ENCODE measurements at regions not wholly inside any gene's neighbourhood (a gene's known extent, or its start where the extent isn't known, plus 50 kb on each side); places are given as distances from the start of the nearest gene placed in this dataset.

DNA sequence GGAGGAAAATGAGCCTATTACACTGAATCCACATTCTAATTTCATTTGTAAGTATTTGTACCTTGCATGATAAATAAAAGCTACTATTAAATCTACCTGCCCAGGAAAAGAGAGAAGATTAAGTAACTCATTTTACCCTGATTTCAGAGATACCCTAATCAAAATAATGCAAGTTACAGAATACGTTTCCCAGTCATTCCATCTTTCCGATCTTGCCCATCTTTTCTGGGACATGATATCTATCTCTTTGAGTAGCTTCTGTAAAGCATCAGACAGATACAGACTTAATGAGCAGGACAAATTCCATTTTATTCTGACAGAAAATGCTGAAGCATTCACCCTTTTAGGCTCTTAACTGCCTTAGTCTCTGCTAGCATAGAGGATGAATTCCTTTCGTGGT lies 56.6 kb downstream of the SPRY2 start:
- Histone ChIP-seq H3K27ac (ENCODE audit: low read length) (no peak overlapping the region), H3K4me3 (ENCODE audit: low read depth in 1 of 2, low read length in 2 of 2) (no peak overlapping the region), H3K36me3 (ENCODE audit: control insufficient read depth in 1 of 2, insufficient read depth in 2 of 2, low read length in 2 of 2) (no peaks in the 10 kb centered on the region), H3K4me1 (ENCODE audit: control insufficient read depth in 1 of 2, insufficient read depth in 2 of 2, low read length in 2 of 2) (no peaks in the 10 kb centered on the region), H3K27me3 (ENCODE audit: low read depth, low read length) (no peaks in the 10 kb centered on the region), H3K9me3 (ENCODE audit: control insufficient read depth in 1 of 2, low read length in 2 of 2) (no peaks in the 10 kb centered on the region)

GRCh38 chr13:80278706-80279105 lies 62.2 kb downstream of the SPRY2 start:
- no peak overlapping the region for H3K4me3 ChIP-seq (ENCODE audit: low read depth in 1 of 2, low read length in 2 of 2)
- H3K27me3 ChIP-seq (ENCODE audit: low read depth, low read length), result no peaks in the 10 kb centered on the region
- no peak overlapping the region for H3K27ac ChIP-seq (ENCODE audit: low read length)
- H3K9me3 ChIP-seq (ENCODE audit: control insufficient read depth in 1 of 2, low read length in 2 of 2), result no peaks in the 10 kb centered on the region
- no peaks in the 10 kb centered on the region for H3K4me1 ChIP-seq (ENCODE audit: control insufficient read depth in 1 of 2, insufficient read depth in 2 of 2, low read length in 2 of 2)
- no peaks in the 10 kb centered on the region for H3K36me3 ChIP-seq (ENCODE audit: control insufficient read depth in 1 of 2, insufficient read depth in 2 of 2, low read length in 2 of 2)

DNA sequence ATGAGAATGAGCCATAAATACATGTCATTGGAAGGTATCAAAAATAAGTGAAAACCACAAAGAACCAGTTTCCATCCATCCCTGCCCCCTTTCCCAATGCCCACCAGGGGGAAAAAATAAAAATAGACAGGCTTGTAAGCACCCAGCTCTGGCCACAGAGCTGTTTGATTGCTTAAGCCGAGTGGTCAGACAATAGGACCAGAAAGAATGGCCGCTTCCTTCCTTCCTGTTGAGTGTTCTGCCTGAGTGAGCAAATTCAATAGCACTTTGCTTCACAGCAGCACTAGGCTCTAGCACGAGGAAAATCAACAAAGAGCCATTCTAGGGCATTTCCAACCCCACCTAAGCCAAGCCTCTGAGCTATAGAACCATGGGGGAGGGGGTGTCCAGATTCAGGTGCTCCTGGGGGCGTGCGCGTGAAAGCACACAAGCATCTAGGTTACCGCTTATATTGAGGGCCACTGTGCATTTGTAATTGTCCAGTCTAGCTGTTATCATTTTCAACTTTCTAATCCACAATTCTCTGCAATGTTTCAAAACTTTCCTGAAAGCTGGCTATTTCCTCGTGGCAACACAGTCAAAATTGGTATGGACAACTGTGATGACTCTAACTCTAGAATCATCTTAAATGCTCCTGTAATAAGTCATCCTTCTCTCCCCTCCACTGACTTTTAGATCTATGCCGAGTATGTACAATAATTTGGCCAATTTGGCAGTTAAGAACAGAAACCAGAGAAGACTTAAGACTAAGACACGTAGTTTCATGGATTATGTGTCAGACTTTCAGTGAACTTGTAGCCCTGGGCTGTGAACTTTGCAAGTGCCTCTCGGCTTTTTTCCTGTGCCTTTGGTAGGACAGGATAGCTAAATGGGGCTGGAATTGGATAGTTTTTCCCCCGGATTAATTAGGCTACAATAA lies 64.3 kb downstream of the SPRY2 start:
- Histone ChIP-seq H3K4me3 (ENCODE audit: low read depth in 1 of 2, low read length in 2 of 2) (no peak overlapping the region), H3K9me3 (ENCODE audit: control insufficient read depth in 1 of 2, low read length in 2 of 2) (no peaks in the 10 kb centered on the region), H3K36me3 (ENCODE audit: control insufficient read depth in 1 of 2, insufficient read depth in 2 of 2, low read length in 2 of 2) (no peaks in the 10 kb centered on the region), H3K4me1 (ENCODE audit: control insufficient read depth in 1 of 2, insufficient read depth in 2 of 2, low read length in 2 of 2) (no peaks in the 10 kb centered on the region), H3K27me3 (ENCODE audit: low read depth, low read length) (no peaks in the 10 kb centered on the region), H3K27ac (ENCODE audit: low read length) (no peak overlapping the region)

DNA sequence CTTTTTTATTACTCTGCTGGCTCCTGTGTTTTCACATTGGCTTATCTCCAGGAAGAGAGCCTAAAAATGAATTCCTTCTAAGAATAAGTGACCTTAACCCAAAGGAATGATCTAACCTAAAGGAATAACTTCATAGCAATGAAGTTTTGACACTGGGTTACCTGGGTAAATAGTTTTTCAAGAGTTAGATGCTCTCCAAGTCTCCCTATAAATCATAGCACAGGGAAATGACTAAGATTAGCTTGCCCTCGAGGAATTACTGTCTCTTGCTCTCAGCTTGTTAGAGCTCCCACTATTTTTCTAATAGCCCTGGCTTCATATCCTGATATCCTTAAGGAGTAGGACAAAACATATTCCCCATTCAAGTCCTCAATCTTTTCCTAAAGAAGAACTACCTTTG lies 66.3 kb downstream of the SPRY2 start:
- H3K4me1 ChIP-seq (ENCODE audit: control insufficient read depth in 1 of 2, insufficient read depth in 2 of 2, low read length in 2 of 2), result no peaks in the 10 kb centered on the region
- no peak overlapping the region for H3K27ac ChIP-seq (ENCODE audit: low read length)
- H3K4me3 ChIP-seq (ENCODE audit: low read depth in 1 of 2, low read length in 2 of 2), result no peak overlapping the region
- H3K9me3 ChIP-seq (ENCODE audit: control insufficient read depth in 1 of 2, low read length in 2 of 2), result no peaks in the 10 kb centered on the region
- no peaks in the 10 kb centered on the region for H3K27me3 ChIP-seq (ENCODE audit: low read depth, low read length)
- no peaks in the 10 kb centered on the region for H3K36me3 ChIP-seq (ENCODE audit: control insufficient read depth in 1 of 2, insufficient read depth in 2 of 2, low read length in 2 of 2)

DNA sequence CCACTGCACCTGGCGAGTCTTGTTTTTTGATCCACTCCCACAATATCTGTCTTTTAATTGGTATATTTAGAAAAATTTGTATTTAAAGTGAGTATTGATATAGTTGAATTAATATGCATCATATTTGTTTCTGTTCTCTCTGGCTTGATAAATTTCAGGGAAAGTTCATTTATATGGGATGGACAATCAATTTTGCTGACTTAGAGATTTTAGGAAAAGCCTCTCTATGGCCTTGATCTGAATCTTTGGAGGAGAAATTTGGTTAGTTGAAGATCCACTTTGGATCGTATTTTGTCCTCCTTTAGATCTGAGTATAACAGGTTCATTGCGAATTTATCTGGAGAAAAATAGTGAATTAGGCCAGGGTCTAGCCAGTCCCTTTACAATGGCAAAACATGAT lies 67.2 kb downstream of the SPRY2 start:
- no peaks in the 10 kb centered on the region for H3K27me3 ChIP-seq (ENCODE audit: low read depth, low read length)
- H3K4me3 ChIP-seq (ENCODE audit: low read depth in 1 of 2, low read length in 2 of 2), result no peak overlapping the region
- no peaks in the 10 kb centered on the region for H3K9me3 ChIP-seq (ENCODE audit: control insufficient read depth in 1 of 2, low read length in 2 of 2)
- no peak overlapping the region for H3K27ac ChIP-seq (ENCODE audit: low read length)
- H3K36me3 ChIP-seq (ENCODE audit: control insufficient read depth in 1 of 2, insufficient read depth in 2 of 2, low read length in 2 of 2), result no peaks in the 10 kb centered on the region
- H3K4me1 ChIP-seq (ENCODE audit: control insufficient read depth in 1 of 2, insufficient read depth in 2 of 2, low read length in 2 of 2), result no peaks in the 10 kb centered on the region

- H3K9me3 ChIP-seq (ENCODE audit: control insufficient read depth in 1 of 2, low read length in 2 of 2), result peaks cover 0 to 4% of the 10 kb centered on the region in 2 donors
- H3K27me3 ChIP-seq (ENCODE audit: low read depth, low read length), result no peaks in the 10 kb centered on the region
- H3K27ac ChIP-seq (ENCODE audit: low read length), result no peak overlapping the region
- no peak overlapping the region for H3K4me3 ChIP-seq (ENCODE audit: low read depth in 1 of 2, low read length in 2 of 2)
- H3K4me1 ChIP-seq (ENCODE audit: control insufficient read depth in 1 of 2, insufficient read depth in 2 of 2, low read length in 2 of 2), result no peaks in the 10 kb centered on the region
- H3K36me3 ChIP-seq (ENCODE audit: control insufficient read depth in 1 of 2, insufficient read depth in 2 of 2, low read length in 2 of 2), result no peaks in the 10 kb centered on the region
These were observed 75.6 kb downstream of the SPRY2 start for GRCh38 chr13:80265348-80265747.

GRCh38 chr13:80263745-80264513 lies 77.0 kb downstream of the SPRY2 start:
- no peaks in the 10 kb centered on the region for H3K27me3 ChIP-seq (ENCODE audit: low read depth, low read length)
- H3K4me1 ChIP-seq (ENCODE audit: control insufficient read depth in 1 of 2, insufficient read depth in 2 of 2, low read length in 2 of 2), result no peaks in the 10 kb centered on the region
- H3K27ac ChIP-seq (ENCODE audit: low read length), result no peak overlapping the region
- no peaks in the 10 kb centered on the region for H3K36me3 ChIP-seq (ENCODE audit: control insufficient read depth in 1 of 2, insufficient read depth in 2 of 2, low read length in 2 of 2)
- no peak overlapping the region for H3K4me3 ChIP-seq (ENCODE audit: low read depth in 1 of 2, low read length in 2 of 2)
- H3K9me3 ChIP-seq (ENCODE audit: control insufficient read depth in 1 of 2, low read length in 2 of 2), result peaks cover 0 to 4% of the 10 kb centered on the region in 2 donors

DNA sequence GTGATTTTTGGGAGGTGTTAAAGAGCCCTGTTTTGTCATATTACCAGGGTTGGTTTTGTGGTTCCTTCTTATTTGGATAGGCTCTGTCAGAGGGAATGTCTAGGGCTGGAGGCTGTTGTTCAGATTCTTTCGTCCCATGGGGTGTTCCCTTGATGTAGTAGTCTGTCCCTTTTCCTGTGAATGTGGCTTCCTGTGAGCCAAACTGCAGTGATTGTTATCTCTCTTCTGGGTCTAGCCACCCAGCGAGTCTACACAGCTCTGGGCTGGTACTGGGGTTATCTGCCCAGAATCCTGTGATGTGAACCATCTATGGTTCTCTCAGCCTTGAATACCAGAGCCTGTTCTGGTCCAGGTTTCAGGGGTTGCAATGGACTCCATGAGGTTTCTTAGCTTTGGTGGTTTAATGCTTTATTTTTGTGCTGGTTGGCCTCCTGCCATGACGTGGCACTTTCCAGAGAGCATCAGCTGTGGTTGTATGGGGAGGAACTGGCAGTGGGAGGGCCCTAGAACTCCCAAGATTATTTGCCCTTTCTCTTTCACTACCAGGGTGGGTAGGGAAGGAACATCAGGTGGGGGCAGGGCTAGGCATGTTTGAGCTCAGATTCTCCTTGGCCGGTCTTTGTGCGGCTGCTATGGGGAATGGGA lies 78.8 kb downstream of the SPRY2 start:
- Histone ChIP-seq H3K9me3 (ENCODE audit: control insufficient read depth in 1 of 2, low read length in 2 of 2) (peaks cover 0 to 4% of the 10 kb centered on the region in 2 donors), H3K27ac (ENCODE audit: low read length) (no peak overlapping the region), H3K27me3 (ENCODE audit: low read depth, low read length) (no peaks in the 10 kb centered on the region), H3K4me1 (ENCODE audit: control insufficient read depth in 1 of 2, insufficient read depth in 2 of 2, low read length in 2 of 2) (no peaks in the 10 kb centered on the region), H3K36me3 (ENCODE audit: control insufficient read depth in 1 of 2, insufficient read depth in 2 of 2, low read length in 2 of 2) (no peaks in the 10 kb centered on the region), H3K4me3 (ENCODE audit: low read depth in 1 of 2, low read length in 2 of 2) (no peak overlapping the region)

- no peaks in the 10 kb centered on the region for H3K4me1 ChIP-seq (ENCODE audit: control insufficient read depth in 1 of 2, insufficient read depth in 2 of 2, low read length in 2 of 2)
- H3K27me3 ChIP-seq (ENCODE audit: low read depth, low read length), result no peaks in the 10 kb centered on the region
These were observed 81.8 kb downstream of the SPRY2 start for GRCh38 chr13:80259159-80259558.

DNA sequence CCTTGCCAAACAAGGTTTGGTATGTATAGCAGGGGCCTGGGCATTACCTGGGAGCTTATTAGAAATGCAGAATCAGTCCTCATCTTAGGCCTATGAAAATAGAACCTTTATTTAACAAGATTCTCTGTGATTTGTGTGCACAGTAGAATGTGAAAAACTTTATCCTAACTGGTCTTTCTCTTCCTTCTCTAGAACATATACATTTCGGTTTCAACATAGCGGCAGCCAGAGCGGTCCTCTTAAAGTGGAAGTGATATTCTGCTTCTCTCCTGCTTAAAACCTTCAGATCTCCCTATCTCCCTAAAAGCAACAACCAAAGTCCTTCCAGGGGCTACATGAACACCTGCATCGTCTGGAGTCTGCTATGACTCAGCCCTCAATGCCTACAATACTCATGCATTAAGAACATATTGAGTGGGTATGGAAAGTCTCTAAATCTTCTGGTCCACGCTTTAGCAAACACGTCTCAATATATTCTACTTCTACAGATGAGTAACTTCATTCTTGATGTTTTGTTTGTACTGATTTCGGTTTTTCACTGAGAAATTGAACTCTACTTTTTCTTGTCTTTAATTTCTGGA lies 84.5 kb downstream of the SPRY2 start:
- no peak overlapping the region for H3K27ac ChIP-seq (ENCODE audit: low read length)

More at GRCh38 chr13:80259159-80259558, 81.8 kb downstream of the SPRY2 start:
- no peak overlapping the region for H3K27ac ChIP-seq (ENCODE audit: low read length)
- no peak overlapping the region for H3K4me3 ChIP-seq (ENCODE audit: low read depth in 1 of 2, low read length in 2 of 2)
- peaks cover 0 to 3% of the 10 kb centered on the region in 2 donors for H3K9me3 ChIP-seq (ENCODE audit: control insufficient read depth in 1 of 2, low read length in 2 of 2)
- H3K36me3 ChIP-seq (ENCODE audit: control insufficient read depth in 1 of 2, insufficient read depth in 2 of 2, low read length in 2 of 2), result no peaks in the 10 kb centered on the region

GRCh38 chr13:80255946-80256345 lies 85.0 kb downstream of the SPRY2 start:
- Histone ChIP-seq H3K9me3 (ENCODE audit: control insufficient read depth in 1 of 2, low read length in 2 of 2) (peaks cover 0 to 3% of the 10 kb centered on the region in 2 donors), H3K4me3 (ENCODE audit: low read depth in 1 of 2, low read length in 2 of 2) (no peak overlapping the region), H3K36me3 (ENCODE audit: control insufficient read depth in 1 of 2, insufficient read depth in 2 of 2, low read length in 2 of 2) (no peaks in the 10 kb centered on the region), H3K27me3 (ENCODE audit: low read depth, low read length) (no peaks in the 10 kb centered on the region), H3K4me1 (ENCODE audit: control insufficient read depth in 1 of 2, insufficient read depth in 2 of 2, low read length in 2 of 2) (no peaks in the 10 kb centered on the region), H3K27ac (ENCODE audit: low read length) (no peak overlapping the region)

More for the DNA sequence above, 84.5 kb downstream of the SPRY2 start:
- Histone ChIP-seq H3K36me3 (ENCODE audit: control insufficient read depth in 1 of 2, insufficient read depth in 2 of 2, low read length in 2 of 2) (no peaks in the 10 kb centered on the region), H3K4me3 (ENCODE audit: low read depth in 1 of 2, low read length in 2 of 2) (no peak overlapping the region), H3K9me3 (ENCODE audit: control insufficient read depth in 1 of 2, low read length in 2 of 2) (peaks cover 0 to 3% of the 10 kb centered on the region in 2 donors), H3K4me1 (ENCODE audit: control insufficient read depth in 1 of 2, insufficient read depth in 2 of 2, low read length in 2 of 2) (no peaks in the 10 kb centered on the region), H3K27me3 (ENCODE audit: low read depth, low read length) (no peaks in the 10 kb centered on the region)
